HFFc6 (cell line): ENCODE measurements at regions not wholly inside any gene's neighbourhood (a gene's known extent, or its start where the extent isn't known, plus 50 kb on each side); places are given as distances from the start of the nearest gene placed in this dataset.

ENCODE experiments used
- DNase-seq: peaks from one replicate; pipeline ENCODE4 v3.0.0-alpha.2; 2018
- H3K27ac Mint-ChIP-seq: 2 replicates; pipeline ENCODE4 v1.8.0; 2020; ENCODE audit warnings: mild to moderate bottlenecking, mixed read lengths
- H3K27me3 Mint-ChIP-seq: 2 replicates; pipeline ENCODE4 v1.8.0; 2021; ENCODE audit warnings: mild to moderate bottlenecking, moderate library complexity, mixed read lengths; ENCODE audit not compliant: insufficient read depth
- H3K36me3 Mint-ChIP-seq: 2 replicates; pipeline ENCODE4 v1.8.0; 2021; ENCODE audit warnings: low read depth, mixed read lengths
- H3K4me1 Mint-ChIP-seq: 2 replicates; pipeline ENCODE4 v1.8.0; 2020; ENCODE audit warnings: low read depth, mixed read lengths
- H3K4me3 Mint-ChIP-seq: 2 replicates; pipeline ENCODE4 v1.8.0; 2020; ENCODE audit warnings: mild to moderate bottlenecking, moderate library complexity, mixed read lengths
- H3K9me3 Mint-ChIP-seq: 2 replicates; pipeline ENCODE4 v1.8.0; 2020; ENCODE audit warnings: mild to moderate bottlenecking, mixed read lengths
- TF ChIP-seq, protein P1 (sequence below): fragments of 200-600 bp; sonication (generic); IDR thresholded peaks from 2 replicates; pipeline ENCODE4 v1.5.0; 2021; ENCODE audit warnings: antibody characterized with exemption, mild to moderate bottlenecking

- H3K27me3 Mint-ChIP-seq: peaks cover 3% of the 10 kb centered on the region; the same call in 1 of the 2 replicates
- H3K4me1 Mint-ChIP-seq: no peaks in the 10 kb centered on the region
- no peak overlapping the region for H3K27ac Mint-ChIP-seq
- DNase-seq: no peak
- TF ChIP-seq, protein P1, sequence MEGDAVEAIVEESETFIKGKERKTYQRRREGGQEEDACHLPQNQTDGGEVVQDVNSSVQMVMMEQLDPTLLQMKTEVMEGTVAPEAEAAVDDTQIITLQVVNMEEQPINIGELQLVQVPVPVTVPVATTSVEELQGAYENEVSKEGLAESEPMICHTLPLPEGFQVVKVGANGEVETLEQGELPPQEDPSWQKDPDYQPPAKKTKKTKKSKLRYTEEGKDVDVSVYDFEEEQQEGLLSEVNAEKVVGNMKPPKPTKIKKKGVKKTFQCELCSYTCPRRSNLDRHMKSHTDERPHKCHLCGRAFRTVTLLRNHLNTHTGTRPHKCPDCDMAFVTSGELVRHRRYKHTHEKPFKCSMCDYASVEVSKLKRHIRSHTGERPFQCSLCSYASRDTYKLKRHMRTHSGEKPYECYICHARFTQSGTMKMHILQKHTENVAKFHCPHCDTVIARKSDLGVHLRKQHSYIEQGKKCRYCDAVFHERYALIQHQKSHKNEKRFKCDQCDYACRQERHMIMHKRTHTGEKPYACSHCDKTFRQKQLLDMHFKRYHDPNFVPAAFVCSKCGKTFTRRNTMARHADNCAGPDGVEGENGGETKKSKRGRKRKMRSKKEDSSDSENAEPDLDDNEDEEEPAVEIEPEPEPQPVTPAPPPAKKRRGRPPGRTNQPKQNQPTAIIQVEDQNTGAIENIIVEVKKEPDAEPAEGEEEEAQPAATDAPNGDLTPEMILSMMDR: no peak
- H3K9me3 Mint-ChIP-seq: peaks cover 72% of the 10 kb centered on the region
- H3K4me3 Mint-ChIP-seq: no peak overlapping the region
- H3K36me3 Mint-ChIP-seq: no peaks in the 10 kb centered on the region; the same call in 1 of the 2 replicates
Measured at GRCh38 chr2:16520891-16521290, 144.7 kb downstream of the CYRIA start.

DNA sequence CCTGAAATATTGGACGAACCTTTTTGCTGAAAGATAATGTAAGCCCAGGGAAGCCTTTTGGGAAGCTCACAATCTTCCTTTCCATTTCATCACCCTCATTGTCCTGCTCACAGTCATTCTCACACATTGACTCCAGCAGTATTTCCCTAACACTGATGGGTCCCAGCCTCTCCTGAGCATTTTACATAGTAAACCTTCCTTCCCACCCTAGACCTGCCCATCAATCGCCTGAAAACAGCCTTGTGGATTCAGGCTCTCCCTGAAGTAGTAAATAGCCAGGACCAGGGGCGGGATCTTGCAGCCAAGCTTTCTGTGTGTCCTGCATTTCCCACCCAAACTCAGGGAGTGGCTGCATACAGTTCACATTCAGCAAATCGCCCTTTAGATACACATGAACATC, 149.9 kb downstream of the CYRIA start:
- Mint-ChIP-seq H3K36me3 (no peaks in the 10 kb centered on the region; the same call in 1 of the 2 replicates), H3K4me1 (no peaks in the 10 kb centered on the region), H3K4me3 (no peak overlapping the region), H3K9me3 (peaks cover 49% of the 10 kb centered on the region), H3K27ac (no peak overlapping the region), H3K27me3 (peaks cover 1% of the 10 kb centered on the region; the same call in 1 of the 2 replicates)
- no peak for DNase-seq
- TF ChIP-seq, protein P1: no peak

DNA sequence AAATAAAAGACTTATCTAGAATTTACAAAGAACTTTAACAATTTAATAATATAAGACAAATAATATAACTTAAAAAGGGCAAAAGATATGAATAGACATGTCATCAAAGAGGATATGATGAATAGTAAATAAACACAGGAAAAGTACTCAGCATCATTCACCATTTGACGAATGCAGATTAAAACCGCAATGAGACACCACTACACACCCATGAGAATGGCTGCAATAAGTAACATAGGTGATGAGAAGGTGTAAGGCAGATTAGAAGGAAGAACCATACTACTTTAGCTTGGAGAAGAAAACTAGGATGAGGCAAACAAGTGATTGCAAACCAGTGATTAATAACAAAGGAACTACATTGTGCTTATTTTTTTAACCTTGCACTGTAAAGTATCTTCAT, 152.0 kb downstream of the CYRIA start:
- Mint-ChIP-seq H3K36me3 (no peaks in the 10 kb centered on the region; the same call in 1 of the 2 replicates), H3K4me1 (no peaks in the 10 kb centered on the region), H3K27ac (no peak overlapping the region), H3K9me3 (peaks cover 51% of the 10 kb centered on the region), H3K27me3 (peaks cover 1% of the 10 kb centered on the region; the same call in 1 of the 2 replicates), H3K4me3 (no peak overlapping the region)
- TF ChIP-seq, protein P1: no peak
- DNase-seq: no peak

GRCh38 chr2:16511041-16511440, 154.6 kb downstream of the CYRIA start:
- Mint-ChIP-seq H3K27me3 (peaks cover 1% of the 10 kb centered on the region; the same call in 1 of the 2 replicates), H3K4me3 (no peak overlapping the region)
- TF ChIP-seq, protein P1: no peak

GRCh38 chr2:16509042-16509441, 156.6 kb downstream of the CYRIA start:
- H3K4me3 Mint-ChIP-seq: no peak overlapping the region
- no peak for DNase-seq
- TF ChIP-seq, protein P1: no peak
- peaks cover 29% of the 10 kb centered on the region for H3K9me3 Mint-ChIP-seq
- H3K4me1 Mint-ChIP-seq: no peaks in the 10 kb centered on the region
- H3K27ac Mint-ChIP-seq: no peak overlapping the region
- no peaks in the 10 kb centered on the region for H3K36me3 Mint-ChIP-seq
- H3K27me3 Mint-ChIP-seq: peaks cover 1% of the 10 kb centered on the region; the same call in 1 of the 2 replicates

More at GRCh38 chr2:16511041-16511440, 154.6 kb downstream of the CYRIA start:
- no peak for DNase-seq
- Mint-ChIP-seq H3K36me3 (no peaks in the 10 kb centered on the region), H3K4me1 (no peaks in the 10 kb centered on the region), H3K27ac (no peak overlapping the region), H3K9me3 (peaks cover 31% of the 10 kb centered on the region)

- no peak overlapping the region for H3K27ac Mint-ChIP-seq
- no peaks in the 10 kb centered on the region for H3K36me3 Mint-ChIP-seq
- no peaks in the 10 kb centered on the region for H3K4me1 Mint-ChIP-seq
- H3K27me3 Mint-ChIP-seq: peaks cover 1% of the 10 kb centered on the region; the same call in 1 of the 2 replicates
- H3K9me3 Mint-ChIP-seq: peaks cover 29% of the 10 kb centered on the region
- DNase-seq: no peak
- no peak overlapping the region for H3K4me3 Mint-ChIP-seq
- TF ChIP-seq, protein P1: no peak
Measured at GRCh38 chr2:16508490-16508851, 157.2 kb downstream of the CYRIA start.
